Body of pancreas (tissue), 4 donors: ENCODE measurements at regions not wholly inside any gene's neighbourhood (a gene's known extent, or its start where the extent isn't known, plus 50 kb on each side); places are given as distances from the start of the nearest gene placed in this dataset.

Source experiments
- POLR2A ChIP-seq, 3 donors: fragments of 450-650 bp; IDR thresholded peaks; one replicate each; pipeline ENCODE4 v1.6.1; 2016; ENCODE audit warnings: antibody characterized with exemption in 3 of 3, mild to moderate bottlenecking in 2 of 3
- TF ChIP-seq, protein P1 (sequence below), 7 experiments: fragments of 450-650 bp in 4 of 7; fragments of 200-600 bp in 3 of 7; sonication (generic) in 3 of 7; IDR thresholded peaks; one replicate each; pipeline ENCODE4 v1.5.1; 2016 to 2019; ENCODE audit warnings: antibody characterized with exemption in 7 of 7

GRCh38 chr6:40726853-40727252 is 139.7 kb upstream of the LRFN2 start:
- TF ChIP-seq, protein P1, sequence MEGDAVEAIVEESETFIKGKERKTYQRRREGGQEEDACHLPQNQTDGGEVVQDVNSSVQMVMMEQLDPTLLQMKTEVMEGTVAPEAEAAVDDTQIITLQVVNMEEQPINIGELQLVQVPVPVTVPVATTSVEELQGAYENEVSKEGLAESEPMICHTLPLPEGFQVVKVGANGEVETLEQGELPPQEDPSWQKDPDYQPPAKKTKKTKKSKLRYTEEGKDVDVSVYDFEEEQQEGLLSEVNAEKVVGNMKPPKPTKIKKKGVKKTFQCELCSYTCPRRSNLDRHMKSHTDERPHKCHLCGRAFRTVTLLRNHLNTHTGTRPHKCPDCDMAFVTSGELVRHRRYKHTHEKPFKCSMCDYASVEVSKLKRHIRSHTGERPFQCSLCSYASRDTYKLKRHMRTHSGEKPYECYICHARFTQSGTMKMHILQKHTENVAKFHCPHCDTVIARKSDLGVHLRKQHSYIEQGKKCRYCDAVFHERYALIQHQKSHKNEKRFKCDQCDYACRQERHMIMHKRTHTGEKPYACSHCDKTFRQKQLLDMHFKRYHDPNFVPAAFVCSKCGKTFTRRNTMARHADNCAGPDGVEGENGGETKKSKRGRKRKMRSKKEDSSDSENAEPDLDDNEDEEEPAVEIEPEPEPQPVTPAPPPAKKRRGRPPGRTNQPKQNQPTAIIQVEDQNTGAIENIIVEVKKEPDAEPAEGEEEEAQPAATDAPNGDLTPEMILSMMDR (IDR thresholded peaks at IDR 0.05) = no peak
- no peak for TF ChIP-seq POLR2A (IDR thresholded peaks at IDR 0.05)
